Stimulated activated CD4-positive, alpha-beta T cell treated with anti-CD3 and anti-CD28 coated beads, Interleukin-12 subunit alpha, Interleukin-12 subunit beta, amount 100 ng/mL, for 4 hours (primary cell): ENCODE measurements at regions not wholly inside any gene's neighbourhood (a gene's known extent, or its start where the extent isn't known, plus 50 kb on each side); places are given as distances from the start of the nearest gene placed in this dataset.

ENCODE experiments used
- DNase-seq: peaks from one replicate; pipeline ENCODE4 v3.0.0-alpha.2; 2020

GRCh38 chr9:107119735-107120134, 163.3 kb upstream of the RAD23B start:
- no peak for DNase-seq

GRCh38 chr9:107123389-107123788, 159.7 kb upstream of the RAD23B start:
- DNase-seq: no peak

- DNase-seq: no peak
Measured at GRCh38 chr9:107127608-107128007, 155.5 kb upstream of the RAD23B start.

- DNase-seq: no peak
Measured at GRCh38 chr9:107131108-107131799, 151.8 kb upstream of the RAD23B start.

- no peak for DNase-seq
Measured at GRCh38 chr9:107136296-107136695, 146.8 kb upstream of the RAD23B start.

- DNase-seq: no peak
Measured at GRCh38 chr9:107137495-107138202, 145.4 kb upstream of the RAD23B start.

- no peak for DNase-seq
Measured at GRCh38 chr9:107138261-107138992, 144.7 kb upstream of the RAD23B start.

GRCh38 chr9:107141967-107142366, 141.1 kb upstream of the RAD23B start:
- DNase-seq: no peak

GRCh38 chr9:107142430-107142829, 140.6 kb upstream of the RAD23B start:
- DNase-seq: no peak

GRCh38 chr9:107142896-107143603, 140.0 kb upstream of the RAD23B start:
- DNase-seq: no peak

- no peak for DNase-seq
Measured at GRCh38 chr9:107144475-107144874, 138.6 kb upstream of the RAD23B start.

- no peak for DNase-seq
Measured at GRCh38 chr9:107147134-107147533, 135.9 kb upstream of the RAD23B start.

- no peak for DNase-seq
Measured at GRCh38 chr9:107148216-107148615, 134.9 kb upstream of the RAD23B start.

- no peak for DNase-seq
Measured at GRCh38 chr9:107149756-107150155, 133.3 kb upstream of the RAD23B start.

- no peak for DNase-seq
Measured at GRCh38 chr9:107153336-107153735, 129.7 kb upstream of the RAD23B start.

GRCh38 chr9:107154291-107154690, 128.8 kb upstream of the RAD23B start:
- no peak for DNase-seq

- no peak for DNase-seq
Measured at GRCh38 chr9:107154766-107155165, 128.3 kb upstream of the RAD23B start.

- no peak for DNase-seq
Measured at GRCh38 chr9:107155244-107155817, 127.7 kb upstream of the RAD23B start.

- no peak for DNase-seq
Measured at GRCh38 chr9:107158321-107158720, 124.8 kb upstream of the RAD23B start.

- no peak for DNase-seq
Measured at GRCh38 chr9:107161338-107161737, 121.7 kb upstream of the RAD23B start.

- DNase-seq: no peak
Measured at GRCh38 chr9:107163370-107163769, 119.7 kb upstream of the RAD23B start.

- no peak for DNase-seq
Measured at GRCh38 chr9:107169796-107170195, 113.3 kb upstream of the RAD23B start.

GRCh38 chr9:107170801-107171200, 112.3 kb upstream of the RAD23B start:
- DNase-seq: no peak
